GM12875 (cell line): ENCODE measurements at regions not wholly inside any gene's neighbourhood (a gene's known extent, or its start where the extent isn't known, plus 50 kb on each side); places are given as distances from the start of the nearest gene placed in this dataset.

ENCODE experiments used
- H3K4me3 ChIP-seq: one replicate; pipeline ENCODE4 v1.5.1; 2011; ENCODE audit warnings: low read depth, low read length, control low read depth
- CTCF ChIP-seq: IDR thresholded peaks from 2 replicates; pipeline ENCODE4 v1.5.1; 2011; ENCODE audit warnings: low read depth, mild to moderate bottlenecking, control low read depth, inconsistent platforms, low read length, moderate library complexity, borderline replicate concordance; ENCODE audit not compliant: insufficient read depth

DNA sequence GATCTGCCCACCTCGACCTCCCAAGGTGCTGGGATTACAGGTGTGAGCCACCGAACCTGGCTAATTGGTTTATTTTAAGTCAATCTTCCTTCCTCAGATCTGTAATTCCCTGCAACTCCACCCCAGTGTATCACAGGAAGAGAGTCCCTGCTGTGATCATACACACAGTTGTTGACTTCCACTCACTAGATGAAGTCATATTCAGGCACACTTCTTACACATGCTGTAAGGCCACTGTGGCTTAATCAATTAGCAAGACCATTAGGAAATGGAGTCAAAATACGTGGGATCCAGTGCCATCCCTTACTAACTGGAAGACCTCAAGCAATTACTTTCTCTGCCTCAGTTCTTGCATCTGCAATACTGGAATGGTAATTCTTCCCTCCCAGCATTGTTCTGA, 66.1 kb upstream of the PAX2 start:
- H3K4me3 ChIP-seq, result no peak overlapping the region
- TF ChIP-seq CTCF, result no peak

DNA sequence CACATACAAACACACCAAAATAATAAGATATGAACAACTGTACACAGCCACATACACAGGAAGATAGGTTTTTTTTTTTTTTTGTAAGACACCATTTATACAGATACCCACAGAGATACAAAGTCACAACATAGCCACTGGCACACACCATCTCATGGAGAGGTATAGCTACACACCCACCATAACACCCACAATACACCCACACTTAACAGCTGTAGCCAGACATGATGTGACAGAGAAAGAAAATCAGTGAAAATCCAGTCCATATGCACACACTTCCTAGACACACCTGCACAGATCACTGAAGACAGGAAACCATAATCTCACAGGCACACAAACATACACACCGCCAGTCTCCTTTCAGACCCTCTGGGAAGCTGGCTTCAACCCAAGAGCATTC, 62.4 kb upstream of the PAX2 start:
- H3K4me3 ChIP-seq, result no peak overlapping the region
- TF ChIP-seq CTCF, result no peak

DNA sequence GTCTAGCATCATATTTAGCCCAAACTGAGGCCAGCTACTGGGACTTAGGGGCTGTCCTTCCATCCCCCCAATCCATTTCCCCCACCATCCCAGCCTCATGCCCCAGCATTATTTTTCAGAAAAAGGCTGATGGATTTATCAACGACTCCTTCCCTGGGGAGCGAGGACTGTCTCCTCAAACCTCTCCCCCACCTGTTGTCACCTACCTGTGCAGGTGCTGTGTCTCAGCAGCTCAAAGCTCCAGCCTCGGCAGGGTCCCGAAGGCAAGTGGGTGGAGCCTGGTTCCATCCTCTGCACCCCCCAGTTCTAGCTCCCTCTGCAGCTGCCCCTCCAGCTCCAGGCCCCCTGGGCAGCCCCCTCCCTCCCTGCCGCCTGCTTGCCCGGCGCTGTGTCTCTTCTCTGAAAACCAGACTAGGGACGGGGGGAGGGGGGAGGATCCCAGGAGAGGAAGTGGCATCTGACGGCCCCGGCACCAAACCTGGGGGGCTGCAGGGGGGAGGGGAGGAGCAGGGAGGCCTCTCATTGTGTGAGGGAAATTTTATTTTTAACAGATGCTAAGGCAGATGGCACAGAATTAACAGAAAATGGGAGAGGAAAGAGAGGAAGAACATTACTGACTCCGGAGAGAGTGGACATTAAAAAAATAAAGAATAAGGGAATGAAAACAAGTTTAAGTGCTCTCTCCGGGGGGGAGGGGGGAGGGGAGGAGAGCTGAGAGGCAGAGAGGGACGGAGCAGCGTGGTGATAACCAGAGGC, 61.7 kb upstream of the PAX2 start:
- no peak overlapping the region for H3K4me3 ChIP-seq
- no peak for TF ChIP-seq CTCF

DNA sequence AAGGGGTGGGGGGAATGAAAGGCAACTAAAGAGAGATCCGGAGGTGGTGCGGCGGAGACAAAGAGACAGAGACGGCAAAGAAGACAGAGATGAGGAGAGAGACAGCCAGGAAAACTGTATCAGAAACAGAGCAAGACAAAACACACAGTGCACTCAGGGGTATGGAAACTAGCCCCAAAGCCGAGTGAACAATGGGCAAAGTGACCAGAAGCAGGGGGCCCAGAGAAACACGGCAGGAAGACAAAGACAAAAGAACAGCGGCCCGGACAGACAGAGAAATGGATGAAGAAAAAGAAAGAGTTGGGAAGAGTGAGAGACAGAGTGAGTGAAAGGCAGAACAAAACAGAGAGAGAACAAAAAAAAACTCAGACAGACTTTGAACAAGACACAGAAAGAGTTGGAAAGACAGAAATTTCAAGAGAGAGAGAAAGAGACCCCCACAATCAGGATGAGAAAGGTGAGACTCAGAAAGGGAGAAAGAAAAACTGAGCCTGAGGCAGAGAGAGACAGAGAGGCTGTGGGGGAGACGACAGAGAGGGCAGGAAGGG, 60.6 kb upstream of the PAX2 start:
- no peak for TF ChIP-seq CTCF
- no peak overlapping the region for H3K4me3 ChIP-seq

GRCh38 chr10:100685331-100685730, 60.1 kb upstream of the PAX2 start:
- H3K4me3 ChIP-seq, result no peak overlapping the region
- TF ChIP-seq CTCF, result no peak

GRCh38 chr10:100687143-100688003, 58.0 kb upstream of the PAX2 start:
- no peak overlapping the region for H3K4me3 ChIP-seq
- no peak for TF ChIP-seq CTCF
